Middle frontal gyrus (tissue), 1 donor: ENCODE measurements at regions not wholly inside any gene's neighbourhood (a gene's known extent, or its start where the extent isn't known, plus 50 kb on each side); places are given as distances from the start of the nearest gene placed in this dataset.

Experiments
- DNase-seq: peaks from one replicate; pipeline ENCODE4 v3.0.0-alpha.2; 2015; ENCODE audit warnings: low spot score; ENCODE audit errors: extremely low spot score

- no peak for DNase-seq
Observed at GRCh38 chr18:67665266-67665665, 148.7 kb upstream of the DSEL start.

- DNase-seq = no peak
Observed at GRCh38 chr18:67662996-67663395, 146.5 kb upstream of the DSEL start.

DNA sequence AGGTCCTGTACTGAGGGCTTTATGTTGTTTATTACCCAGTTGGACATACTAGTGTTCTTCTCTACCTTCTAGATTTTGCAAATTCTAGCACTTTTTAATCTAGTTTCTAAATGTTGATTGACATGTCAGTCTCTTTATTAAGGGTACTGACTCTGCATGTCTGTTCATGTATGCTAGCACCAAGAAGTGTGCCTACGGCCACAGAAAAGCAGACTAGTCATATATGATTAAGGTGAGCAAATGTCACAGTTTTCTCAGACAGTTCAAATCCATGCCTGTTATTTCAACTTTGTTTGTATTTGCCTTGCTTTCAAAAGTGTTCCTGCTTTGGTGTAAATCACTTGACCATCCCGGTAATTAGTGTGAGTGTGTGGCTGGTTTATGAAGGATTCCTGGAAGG is 145.0 kb upstream of the DSEL start:
- no peak for DNase-seq

- no peak for DNase-seq
Observed at GRCh38 chr18:67654101-67654500, 137.6 kb upstream of the DSEL start.

- no peak for DNase-seq
Observed at GRCh38 chr18:67652288-67652687, 135.8 kb upstream of the DSEL start.

- no peak for DNase-seq
Observed at GRCh38 chr18:67651438-67651837, 134.9 kb upstream of the DSEL start.

DNA sequence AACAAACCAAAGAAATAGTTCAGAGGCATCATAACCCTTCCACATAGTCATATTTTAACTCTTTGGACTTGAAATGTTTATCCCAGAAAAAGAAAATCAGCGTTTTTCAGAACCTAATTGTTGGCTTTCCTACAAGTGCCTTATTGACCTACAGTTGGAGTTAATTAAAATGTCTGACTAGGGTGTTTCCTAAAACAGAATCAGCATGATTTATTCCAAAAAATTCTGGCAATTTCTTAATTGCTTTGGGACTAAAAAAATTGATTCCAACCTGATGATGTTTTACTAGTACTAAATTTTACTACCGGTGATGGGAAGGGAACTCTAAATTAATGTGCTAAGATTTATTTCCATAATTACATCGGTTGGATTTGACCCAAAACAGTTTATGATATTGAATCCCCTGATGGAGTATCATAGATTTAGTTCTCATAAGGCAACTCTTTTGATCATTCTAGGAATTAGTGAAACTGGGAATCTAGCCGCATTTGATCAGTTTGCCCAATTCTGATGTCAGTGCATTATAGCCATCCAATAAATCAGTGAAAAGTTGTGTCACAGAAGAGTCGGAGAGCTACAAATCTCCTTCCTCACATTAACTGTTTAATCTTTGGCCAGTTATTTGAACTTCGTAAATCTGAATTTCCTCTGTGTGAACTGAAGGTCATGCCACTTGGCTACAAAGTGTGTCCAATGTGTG is 134.3 kb upstream of the DSEL start:
- DNase-seq = no peak

DNA sequence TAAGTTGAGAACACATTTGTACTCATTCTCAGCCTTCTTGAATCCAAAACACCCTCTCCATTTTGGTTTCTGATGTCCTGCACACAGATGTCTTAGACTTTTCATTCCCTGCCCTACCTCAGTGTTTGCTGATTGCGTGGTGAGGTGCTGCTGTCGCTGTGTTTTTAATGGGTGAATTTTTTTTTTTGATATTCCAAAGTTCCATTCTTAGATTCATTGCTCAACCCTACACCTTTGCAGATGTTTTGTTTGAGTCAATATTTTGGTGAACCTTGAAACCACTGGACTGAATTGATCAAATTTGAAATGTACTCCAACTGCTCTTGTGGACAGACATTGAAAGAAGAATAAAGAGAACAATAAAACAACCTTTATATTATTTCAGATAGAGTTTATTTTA is 130.4 kb upstream of the DSEL start:
- DNase-seq = no peak

DNA sequence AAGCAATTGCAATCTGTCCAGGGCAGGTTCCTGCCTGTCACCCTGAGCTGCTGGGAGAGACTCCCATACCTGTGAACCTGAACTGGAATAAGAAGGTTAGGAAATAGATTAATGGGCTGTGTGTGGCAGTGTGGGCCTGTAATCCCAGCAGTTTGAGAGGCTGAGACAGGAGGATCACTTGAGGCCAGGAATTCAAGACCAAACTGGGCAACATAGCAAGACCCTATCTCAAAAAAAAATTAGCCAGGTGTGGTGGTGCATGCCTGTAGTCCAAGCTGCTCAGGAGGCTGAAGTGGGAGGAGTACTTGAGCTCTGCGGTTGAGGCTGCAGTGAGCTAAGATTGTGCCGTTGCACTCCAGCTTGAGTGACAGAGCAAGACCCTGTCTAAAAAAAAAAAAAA is 127.7 kb upstream of the DSEL start:
- DNase-seq = no peak

GRCh38 chr18:67639872-67640271 is 123.4 kb upstream of the DSEL start:
- DNase-seq = no peak

GRCh38 chr18:67636597-67637385 is 120.3 kb upstream of the DSEL start:
- no peak for DNase-seq

- no peak for DNase-seq
Observed at GRCh38 chr18:67634631-67635338, 118.3 kb upstream of the DSEL start.

- DNase-seq = no peak
Observed at GRCh38 chr18:67633939-67634338, 117.4 kb upstream of the DSEL start.

DNA sequence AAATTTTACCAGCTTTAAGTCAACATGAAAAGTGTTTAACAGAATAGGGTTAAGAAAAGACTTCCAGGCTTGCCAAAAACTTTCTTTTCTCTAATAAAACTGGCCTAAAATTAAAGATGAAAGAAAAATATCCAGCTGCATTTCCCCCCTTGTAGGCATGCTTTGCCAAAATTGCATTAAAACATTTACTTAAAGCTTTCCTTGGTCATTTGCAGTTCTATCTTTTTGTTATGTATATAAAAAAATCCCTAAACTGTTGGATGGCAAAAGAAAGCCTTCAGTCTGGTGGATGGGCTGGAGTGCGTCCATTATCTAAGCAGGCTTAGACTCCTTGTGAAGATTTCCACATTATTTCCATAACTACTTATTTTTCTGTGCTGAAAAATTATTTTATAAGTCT is 105.4 kb upstream of the DSEL start:
- DNase-seq = no peak

- DNase-seq = no peak
Observed at GRCh38 chr18:67621049-67621713, 104.7 kb upstream of the DSEL start.

- no peak for DNase-seq
Observed at GRCh38 chr18:67618061-67618460, 101.5 kb upstream of the DSEL start.

GRCh38 chr18:67615876-67616275 is 99.4 kb upstream of the DSEL start:
- DNase-seq = no peak

DNA sequence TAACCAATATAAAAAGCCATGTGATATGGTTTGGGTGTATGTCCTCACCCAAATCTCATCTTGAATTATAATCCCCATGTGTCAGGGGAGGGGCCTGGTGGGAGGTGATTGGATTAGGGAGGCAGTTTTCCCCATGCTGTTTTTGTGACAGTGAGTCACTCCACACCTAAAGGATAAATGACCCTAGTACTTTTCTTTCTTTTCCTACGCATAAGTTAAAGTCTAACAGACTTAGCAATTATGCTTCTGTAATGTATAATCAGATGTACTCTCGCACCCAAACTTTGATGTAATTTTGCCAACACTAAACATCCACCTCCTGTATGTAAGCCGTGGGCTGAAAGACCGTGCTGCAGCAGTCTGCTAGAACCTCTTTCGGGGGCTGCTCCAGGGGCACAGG is 97.2 kb upstream of the DSEL start:
- DNase-seq = no peak

GRCh38 chr18:67612281-67612680 is 95.8 kb upstream of the DSEL start:
- no peak for DNase-seq

DNA sequence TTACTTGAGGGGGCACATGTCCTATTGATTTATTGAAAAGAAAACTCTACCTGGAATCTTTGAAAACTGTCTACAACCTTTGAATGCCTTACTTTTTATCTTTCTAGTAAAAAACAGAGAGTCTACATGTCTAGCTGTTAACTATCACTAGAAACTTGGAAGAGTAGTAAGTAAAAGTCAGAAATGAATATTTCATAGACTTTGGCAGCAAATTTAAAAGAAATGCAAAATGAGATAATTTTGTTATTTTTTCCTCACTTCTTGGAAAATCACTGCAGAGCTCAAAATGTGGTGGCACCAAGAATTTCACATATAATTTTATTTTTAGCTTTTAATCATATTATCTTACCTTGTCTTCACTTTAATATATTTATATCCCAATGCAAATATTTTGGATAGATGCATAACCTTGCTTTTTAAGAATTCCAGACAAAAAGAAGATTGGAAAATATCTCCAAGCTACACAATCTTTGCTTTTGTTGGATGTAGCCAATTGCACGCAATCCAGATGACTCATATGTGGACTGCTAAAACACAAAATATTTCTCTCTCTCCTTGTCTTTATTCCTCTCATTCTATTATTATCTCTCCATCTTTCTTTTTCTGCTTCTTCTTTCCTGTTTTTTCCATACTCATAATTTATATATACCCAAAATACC is 92.2 kb upstream of the DSEL start:
- no peak for DNase-seq

GRCh38 chr18:67608191-67608590 is 91.7 kb upstream of the DSEL start:
- no peak for DNase-seq
